ENCODE measurements at regions not wholly inside any gene's neighbourhood (a gene's known extent, or its start where the extent isn't known, plus 50 kb on each side); places are given as distances from the start of the nearest gene placed in this dataset.
"Not testable (repeated sequence)": the region's sequence is repeated elsewhere in the genome, so short reads cannot be mapped to it uniquely, and the experiment has no call there.

- H3K9me3 ChIP-seq (replicated peaks; ENCODE audit: low read length), result no peaks in the 10 kb centered on the region
Measured at GRCh38 chr9:119907056-119907455, 537.8 kb upstream of the BRINP1 start.

GRCh38 chr9:119905724-119906123 is 536.5 kb upstream of the BRINP1 start:
- Histone ChIP-seq H3K36me3 (ENCODE audit: insufficient read depth, low read length) (no peaks in the 10 kb centered on the region), H3K9me3 (replicated peaks; ENCODE audit: low read length) (no peaks in the 10 kb centered on the region), H3K4me2 (ENCODE audit: low read length) (no peak overlapping the region), H3K4me3 (ENCODE audit: low read length) (no peak overlapping the region), H3K4me1 (ENCODE audit: control insufficient read depth, insufficient read depth, low read length) (no peaks in the 10 kb centered on the region), H3K9ac (ENCODE audit: low read depth, low read length) (no peak overlapping the region), H3K27me3 (ENCODE audit: control insufficient read depth, insufficient read depth, low read length) (no peaks in the 10 kb centered on the region)

More at GRCh38 chr9:119907056-119907455, 537.8 kb upstream of the BRINP1 start:
- Histone ChIP-seq H3K27me3 (ENCODE audit: control insufficient read depth, insufficient read depth, low read length) (no peaks in the 10 kb centered on the region), H3K36me3 (ENCODE audit: insufficient read depth, low read length) (no peaks in the 10 kb centered on the region), H3K9ac (ENCODE audit: low read depth, low read length) (no peak overlapping the region), H3K4me2 (ENCODE audit: low read length) (no peak overlapping the region), H3K4me1 (ENCODE audit: control insufficient read depth, insufficient read depth, low read length) (no peaks in the 10 kb centered on the region), H3K4me3 (ENCODE audit: low read length) (no peak overlapping the region)

- Histone ChIP-seq H3K4me1 (ENCODE audit: control insufficient read depth, insufficient read depth, low read length) (no peaks in the 10 kb centered on the region), H3K4me3 (ENCODE audit: low read length) (no peak overlapping the region), H3K4me2 (ENCODE audit: low read length) (no peak overlapping the region), H3K27me3 (ENCODE audit: control insufficient read depth, insufficient read depth, low read length) (no peaks in the 10 kb centered on the region), H3K36me3 (ENCODE audit: insufficient read depth, low read length) (no peaks in the 10 kb centered on the region), H3K9me3 (replicated peaks; ENCODE audit: low read length) (no peaks in the 10 kb centered on the region), H3K9ac (ENCODE audit: low read depth, low read length) (no peak overlapping the region)
Measured at GRCh38 chr9:119903851-119904250, 534.6 kb upstream of the BRINP1 start.

GRCh38 chr9:119902611-119903010 is 533.4 kb upstream of the BRINP1 start:
- H3K36me3 ChIP-seq (ENCODE audit: insufficient read depth, low read length), result no peaks in the 10 kb centered on the region
- H3K27me3 ChIP-seq (ENCODE audit: control insufficient read depth, insufficient read depth, low read length), result no peaks in the 10 kb centered on the region
- no peak overlapping the region for H3K4me3 ChIP-seq (ENCODE audit: low read length)
- no peak overlapping the region for H3K9ac ChIP-seq (ENCODE audit: low read depth, low read length)
- no peaks in the 10 kb centered on the region for H3K4me1 ChIP-seq (ENCODE audit: control insufficient read depth, insufficient read depth, low read length)
- H3K4me2 ChIP-seq (ENCODE audit: low read length), result no peak overlapping the region
- H3K9me3 ChIP-seq (replicated peaks; ENCODE audit: low read length), result no peaks in the 10 kb centered on the region

- Histone ChIP-seq H3K4me2 (ENCODE audit: low read length) (no peak overlapping the region), H3K4me1 (ENCODE audit: control insufficient read depth, insufficient read depth, low read length) (no peaks in the 10 kb centered on the region), H3K4me3 (ENCODE audit: low read length) (no peak overlapping the region), H3K36me3 (ENCODE audit: insufficient read depth, low read length) (no peaks in the 10 kb centered on the region), H3K9ac (ENCODE audit: low read depth, low read length) (no peak overlapping the region), H3K9me3 (replicated peaks; ENCODE audit: low read length) (no peaks in the 10 kb centered on the region), H3K27me3 (ENCODE audit: control insufficient read depth, insufficient read depth, low read length) (no peaks in the 10 kb centered on the region)
Measured at GRCh38 chr9:119898316-119898715, 529.1 kb upstream of the BRINP1 start.

GRCh38 chr9:119884438-119884837 is 515.2 kb upstream of the BRINP1 start:
- Histone ChIP-seq H3K27me3 (ENCODE audit: control insufficient read depth, insufficient read depth, low read length) (no peaks in the 10 kb centered on the region), H3K4me1 (ENCODE audit: control insufficient read depth, insufficient read depth, low read length) (no peaks in the 10 kb centered on the region), H3K9me3 (replicated peaks; ENCODE audit: low read length) (no peaks in the 10 kb centered on the region), H3K36me3 (ENCODE audit: insufficient read depth, low read length) (no peaks in the 10 kb centered on the region), H3K9ac (ENCODE audit: low read depth, low read length) (no peak overlapping the region), H3K4me2 (ENCODE audit: low read length) (no peak overlapping the region), H3K4me3 (ENCODE audit: low read length) (no peak overlapping the region)

- no peak overlapping the region for H3K4me2 ChIP-seq (ENCODE audit: low read length)
Measured at GRCh38 chr9:119881898-119882297, 512.7 kb upstream of the BRINP1 start.

GRCh38 chr9:119880361-119880760 is 511.1 kb upstream of the BRINP1 start:
- no peak overlapping the region for H3K4me3 ChIP-seq (ENCODE audit: low read length)

More at GRCh38 chr9:119881898-119882297, 512.7 kb upstream of the BRINP1 start:
- Histone ChIP-seq H3K36me3 (ENCODE audit: insufficient read depth, low read length) (no peaks in the 10 kb centered on the region), H3K27me3 (ENCODE audit: control insufficient read depth, insufficient read depth, low read length) (no peaks in the 10 kb centered on the region), H3K9me3 (replicated peaks; ENCODE audit: low read length) (no peaks in the 10 kb centered on the region), H3K4me3 (ENCODE audit: low read length) (no peak overlapping the region), H3K9ac (ENCODE audit: low read depth, low read length) (no peak overlapping the region), H3K4me1 (ENCODE audit: control insufficient read depth, insufficient read depth, low read length) (no peaks in the 10 kb centered on the region)

GRCh38 chr9:119877306-119877705 is 508.1 kb upstream of the BRINP1 start:
- no peaks in the 10 kb centered on the region for H3K36me3 ChIP-seq (ENCODE audit: insufficient read depth, low read length)
- no peaks in the 10 kb centered on the region for H3K9me3 ChIP-seq (replicated peaks; ENCODE audit: low read length)
- no peak overlapping the region for H3K9ac ChIP-seq (ENCODE audit: low read depth, low read length)
- no peak overlapping the region for H3K4me3 ChIP-seq (ENCODE audit: low read length)
- H3K4me1 ChIP-seq (ENCODE audit: control insufficient read depth, insufficient read depth, low read length), result no peaks in the 10 kb centered on the region
- H3K4me2 ChIP-seq (ENCODE audit: low read length), result no peak overlapping the region
- no peaks in the 10 kb centered on the region for H3K27me3 ChIP-seq (ENCODE audit: control insufficient read depth, insufficient read depth, low read length)

More at GRCh38 chr9:119880361-119880760, 511.1 kb upstream of the BRINP1 start:
- H3K4me1 ChIP-seq (ENCODE audit: control insufficient read depth, insufficient read depth, low read length), result no peaks in the 10 kb centered on the region
- no peaks in the 10 kb centered on the region for H3K27me3 ChIP-seq (ENCODE audit: control insufficient read depth, insufficient read depth, low read length)
- no peak overlapping the region for H3K9ac ChIP-seq (ENCODE audit: low read depth, low read length)
- H3K4me2 ChIP-seq (ENCODE audit: low read length), result no peak overlapping the region
- no peaks in the 10 kb centered on the region for H3K36me3 ChIP-seq (ENCODE audit: insufficient read depth, low read length)
- no peaks in the 10 kb centered on the region for H3K9me3 ChIP-seq (replicated peaks; ENCODE audit: low read length)

GRCh38 chr9:119873877-119874276 is 504.6 kb upstream of the BRINP1 start:
- H3K4me3 ChIP-seq (ENCODE audit: low read length), result no peak overlapping the region
- no peaks in the 10 kb centered on the region for H3K9me3 ChIP-seq (replicated peaks; ENCODE audit: low read length)
- no peaks in the 10 kb centered on the region for H3K4me1 ChIP-seq (ENCODE audit: control insufficient read depth, insufficient read depth, low read length)
- H3K9ac ChIP-seq (ENCODE audit: low read depth, low read length), result no peak overlapping the region
- no peaks in the 10 kb centered on the region for H3K27me3 ChIP-seq (ENCODE audit: control insufficient read depth, insufficient read depth, low read length)
- no peak overlapping the region for H3K4me2 ChIP-seq (ENCODE audit: low read length)
- H3K36me3 ChIP-seq (ENCODE audit: insufficient read depth, low read length), result no peaks in the 10 kb centered on the region

GRCh38 chr9:119870251-119870650 is 501.0 kb upstream of the BRINP1 start:
- not testable (repeated sequence) for H3K9me3 ChIP-seq (replicated peaks; ENCODE audit: low read length); H3K36me3 ChIP-seq (ENCODE audit: insufficient read depth, low read length); H3K9ac ChIP-seq (ENCODE audit: low read depth, low read length); H3K4me3 ChIP-seq (ENCODE audit: low read length); H3K4me2 ChIP-seq (ENCODE audit: low read length); H3K4me1 ChIP-seq (ENCODE audit: control insufficient read depth, insufficient read depth, low read length); H3K27me3 ChIP-seq (ENCODE audit: control insufficient read depth, insufficient read depth, low read length)

- Histone ChIP-seq H3K9ac (ENCODE audit: low read depth, low read length) (no peak overlapping the region), H3K4me3 (ENCODE audit: low read length) (no peak overlapping the region), H3K4me2 (ENCODE audit: low read length) (no peak overlapping the region), H3K27me3 (ENCODE audit: control insufficient read depth, insufficient read depth, low read length) (no peaks in the 10 kb centered on the region), H3K4me1 (ENCODE audit: control insufficient read depth, insufficient read depth, low read length) (no peaks in the 10 kb centered on the region), H3K36me3 (ENCODE audit: insufficient read depth, low read length) (no peaks in the 10 kb centered on the region), H3K9me3 (replicated peaks; ENCODE audit: low read length) (no peaks in the 10 kb centered on the region)
Measured at GRCh38 chr9:119868694-119869093, 499.5 kb upstream of the BRINP1 start.

All from skeletal muscle satellite cell (primary cell).